ENCODE measurements at regions not wholly inside any gene's neighbourhood (a gene's known extent, or its start where the extent isn't known, plus 50 kb on each side); places are given as distances from the start of the nearest gene placed in this dataset.

DNA sequence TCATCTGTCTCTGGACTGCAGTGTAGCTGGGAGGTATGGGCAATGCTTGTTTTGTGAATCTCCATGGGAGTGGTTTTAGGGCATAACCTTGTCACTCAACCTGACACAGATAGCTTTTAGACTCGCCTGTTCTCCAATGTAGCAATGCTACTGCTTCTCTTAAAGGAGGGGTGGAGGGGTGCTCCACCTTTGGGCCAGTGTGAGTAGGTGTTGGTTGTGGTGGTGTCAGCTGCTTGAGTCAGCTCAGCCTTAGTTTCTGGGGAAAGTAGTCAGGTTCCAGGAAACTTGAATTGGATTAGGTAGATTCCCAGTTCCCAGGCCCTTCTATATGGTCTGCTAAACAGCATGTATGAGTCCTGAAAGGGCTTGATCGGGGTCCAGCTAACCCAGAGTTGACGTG, 91.1 kb upstream of the PLPPR1 start:
- TF ChIP-seq CTCF (IDR thresholded peaks at IDR 0.05): no peak
- Histone ChIP-seq H3K9me3 (no peaks in the 10 kb centered on the region), H3K4me1 (ENCODE audit: control insufficient read depth in 1 of 2, insufficient read depth in 1 of 2, low read depth in 1 of 2, low read length in 1 of 2) (no peaks in the 10 kb centered on the region), H3K27ac (no peak overlapping the region), H3K36me3 (no peaks in the 10 kb centered on the region), H3K4me3 (ENCODE audit: low read depth in 1 of 2, low read length in 1 of 2) (no peak overlapping the region), H3K27me3 (no peaks in the 10 kb centered on the region)

DNA sequence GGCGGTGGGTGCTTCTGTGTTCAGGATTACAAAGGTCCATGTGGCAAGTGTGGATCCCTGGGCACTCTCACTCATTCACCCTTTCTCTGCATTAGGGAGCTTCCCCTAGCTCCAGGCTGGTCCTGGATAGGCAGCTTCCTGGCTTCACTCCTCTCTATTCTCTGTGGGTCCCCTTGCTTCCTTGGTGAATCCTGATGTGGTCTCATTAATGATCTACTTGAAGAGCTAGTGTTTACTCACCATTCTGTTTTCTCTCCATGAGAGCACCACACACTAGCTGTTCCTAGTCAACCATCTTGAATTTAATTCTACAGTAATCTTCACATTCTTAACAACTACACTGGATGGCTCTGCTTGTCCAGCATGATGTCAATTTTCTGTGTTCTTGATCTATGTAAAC, 90.0 kb upstream of the PLPPR1 start:
- Histone ChIP-seq H3K4me1 (ENCODE audit: control insufficient read depth in 1 of 2, insufficient read depth in 1 of 2, low read depth in 1 of 2, low read length in 1 of 2) (no peaks in the 10 kb centered on the region), H3K27ac (no peak overlapping the region), H3K4me3 (ENCODE audit: low read depth in 1 of 2, low read length in 1 of 2) (no peak overlapping the region), H3K36me3 (no peaks in the 10 kb centered on the region), H3K9me3 (no peaks in the 10 kb centered on the region), H3K27me3 (no peaks in the 10 kb centered on the region)
- no peak for TF ChIP-seq CTCF (IDR thresholded peaks at IDR 0.05)

GRCh38 chr9:100939636-100940035, 88.9 kb upstream of the PLPPR1 start:
- Histone ChIP-seq H3K36me3 (no peaks in the 10 kb centered on the region), H3K27ac (no peak overlapping the region), H3K4me1 (ENCODE audit: control insufficient read depth in 1 of 2, insufficient read depth in 1 of 2, low read depth in 1 of 2, low read length in 1 of 2) (no peaks in the 10 kb centered on the region), H3K4me3 (ENCODE audit: low read depth in 1 of 2, low read length in 1 of 2) (no peak overlapping the region), H3K27me3 (no peaks in the 10 kb centered on the region), H3K9me3 (no peaks in the 10 kb centered on the region)
- no peak for TF ChIP-seq CTCF (IDR thresholded peaks at IDR 0.05)

GRCh38 chr9:100959226-100959625, 69.3 kb upstream of the PLPPR1 start:
- no peaks in the 10 kb centered on the region for H3K4me1 ChIP-seq (ENCODE audit: control insufficient read depth in 1 of 2, insufficient read depth in 1 of 2, low read depth in 1 of 2, low read length in 1 of 2)
- H3K4me3 ChIP-seq (ENCODE audit: low read depth in 1 of 2, low read length in 1 of 2): no peak overlapping the region
- no peaks in the 10 kb centered on the region for H3K27me3 ChIP-seq
- H3K9me3 ChIP-seq: no peaks in the 10 kb centered on the region
- TF ChIP-seq CTCF (IDR thresholded peaks at IDR 0.05): no peak
- no peaks in the 10 kb centered on the region for H3K36me3 ChIP-seq
- no peak overlapping the region for H3K27ac ChIP-seq

Data from neutrophil (primary cell).